Kidney epithelial cell (primary cell): ENCODE measurements at regions not wholly inside any gene's neighbourhood (a gene's known extent, or its start where the extent isn't known, plus 50 kb on each side); places are given as distances from the start of the nearest gene placed in this dataset.

ENCODE experiments used
- DNase-seq: peaks from one replicate; pipeline ENCODE4 v3.0.0-alpha.2; 2010; ENCODE audit warnings: low read depth
- H3K27me3 ChIP-seq: 2 replicates; pipeline ENCODE4 v1.6.0; 2011; ENCODE audit warnings: low read length; ENCODE audit not compliant: control insufficient read depth, insufficient read depth
- H3K36me3 ChIP-seq: 2 replicates; pipeline ENCODE4 v1.5.1; 2011; ENCODE audit warnings: low read length; ENCODE audit not compliant: control insufficient read depth, insufficient read depth
- H3K4me3 ChIP-seq: 2 replicates; pipeline ENCODE4 v1.5.1; 2011; ENCODE audit warnings: low read depth, mild to moderate bottlenecking, control low read depth, low read length
- TF ChIP-seq, protein P1 (sequence below): IDR thresholded peaks from 2 replicates; pipeline ENCODE4 v1.5.1; 2011; ENCODE audit warnings: mild to moderate bottlenecking, moderate library complexity, low read length, control low read depth, inconsistent platforms; ENCODE audit not compliant: insufficient read depth, poor library complexity, severe bottlenecking

GRCh38 chr20:37577981-37578380, 50.3 kb upstream of the BLCAP start:
- TF ChIP-seq, protein P1, sequence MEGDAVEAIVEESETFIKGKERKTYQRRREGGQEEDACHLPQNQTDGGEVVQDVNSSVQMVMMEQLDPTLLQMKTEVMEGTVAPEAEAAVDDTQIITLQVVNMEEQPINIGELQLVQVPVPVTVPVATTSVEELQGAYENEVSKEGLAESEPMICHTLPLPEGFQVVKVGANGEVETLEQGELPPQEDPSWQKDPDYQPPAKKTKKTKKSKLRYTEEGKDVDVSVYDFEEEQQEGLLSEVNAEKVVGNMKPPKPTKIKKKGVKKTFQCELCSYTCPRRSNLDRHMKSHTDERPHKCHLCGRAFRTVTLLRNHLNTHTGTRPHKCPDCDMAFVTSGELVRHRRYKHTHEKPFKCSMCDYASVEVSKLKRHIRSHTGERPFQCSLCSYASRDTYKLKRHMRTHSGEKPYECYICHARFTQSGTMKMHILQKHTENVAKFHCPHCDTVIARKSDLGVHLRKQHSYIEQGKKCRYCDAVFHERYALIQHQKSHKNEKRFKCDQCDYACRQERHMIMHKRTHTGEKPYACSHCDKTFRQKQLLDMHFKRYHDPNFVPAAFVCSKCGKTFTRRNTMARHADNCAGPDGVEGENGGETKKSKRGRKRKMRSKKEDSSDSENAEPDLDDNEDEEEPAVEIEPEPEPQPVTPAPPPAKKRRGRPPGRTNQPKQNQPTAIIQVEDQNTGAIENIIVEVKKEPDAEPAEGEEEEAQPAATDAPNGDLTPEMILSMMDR, result no peak
- H3K36me3 ChIP-seq, result no peaks in the 10 kb centered on the region
- H3K4me3 ChIP-seq, result no peak overlapping the region
- peaks cover 13% of the 10 kb centered on the region for H3K27me3 ChIP-seq
- no peak for DNase-seq
